SK-N-SH treated with all-trans-retinoic acid at 6 μM for 48 hours (cell line): ENCODE measurements at regions not wholly inside any gene's neighbourhood (a gene's known extent, or its start where the extent isn't known, plus 50 kb on each side); places are given as distances from the start of the nearest gene placed in this dataset.

Experiments used
- ATAC-seq: fragments of 200-7000 bp; cut with Tn5 transposase; 3 replicates; pipeline ENCODE4 v1.9.1; 2020; ENCODE audit warnings: mild to moderate bottlenecking, moderate library complexity
- ARNTL ChIP-seq: fragments of 450-650 bp; formaldehyde crosslinking; IDR thresholded peaks from 2 replicates; pipeline ENCODE4 v1.5.0; 2020; ENCODE audit warnings: low read depth, mild to moderate bottlenecking, moderate library complexity, borderline replicate concordance
- BACH2 ChIP-seq: fragments of 250-450 bp; sonication (Bioruptor Pico); IDR thresholded peaks from 2 replicates; pipeline ENCODE4 v1.9.0; 2021; ENCODE audit warnings: mild to moderate bottlenecking, borderline replicate concordance
- CSDC2 ChIP-seq: fragments of 250-450 bp; sonication (Bioruptor Pico); IDR thresholded peaks from 2 replicates; pipeline ENCODE4 v1.5.0; 2020; ENCODE audit warnings: mild to moderate bottlenecking, moderate library complexity
- ESRRG ChIP-seq: fragments of 250-450 bp; sonication (Bioruptor Pico); IDR thresholded peaks from 2 replicates; pipeline ENCODE4 v1.6.1; 2021; ENCODE audit warnings: mild to moderate bottlenecking
- ISL1 ChIP-seq: fragments of 250-450 bp; sonication (Bioruptor Pico); IDR thresholded peaks from 2 replicates; pipeline ENCODE4 v2.1.2; 2022; ENCODE audit warnings: mild to moderate bottlenecking, moderate library complexity
- OSR1 ChIP-seq: fragments of 250-450 bp; sonication (Bioruptor Pico); IDR thresholded peaks from 2 replicates; pipeline ENCODE4 v1.8.0; 2022; ENCODE audit warnings: moderate library complexity, mild to moderate bottlenecking, inconsistent platforms
- PPARA ChIP-seq: fragments of 250-450 bp; sonication (Bioruptor Pico); IDR thresholded peaks from 2 replicates; pipeline ENCODE4 v1.5.0; 2020; ENCODE audit warnings: mild to moderate bottlenecking, borderline replicate concordance
- SNAI2 ChIP-seq: fragments of 250-450 bp; sonication (Bioruptor Pico); IDR thresholded peaks from 2 replicates; pipeline ENCODE4 v1.5.0; 2020; ENCODE audit warnings: mild to moderate bottlenecking, moderate library complexity
- TCF4 ChIP-seq: fragments of 250-450 bp; sonication (Bioruptor Pico); IDR thresholded peaks from 2 replicates; pipeline ENCODE4 v1.8.0; 2021; ENCODE audit warnings: mild to moderate bottlenecking, moderate library complexity, borderline replicate concordance
- TOX ChIP-seq: fragments of 250-450 bp; sonication (Bioruptor Pico); IDR thresholded peaks from 2 replicates; pipeline ENCODE4 v1.8.0; 2021; ENCODE audit warnings: mild to moderate bottlenecking, moderate library complexity, borderline replicate concordance
- ZC3H10 ChIP-seq: fragments of 250-450 bp; sonication (Bioruptor Pico); IDR thresholded peaks from 2 replicates; pipeline ENCODE4 v1.5.1; 2021; ENCODE audit warnings: mild to moderate bottlenecking, moderate library complexity
- ZFP3 ChIP-seq: fragments of 250-450 bp; sonication (Bioruptor Pico); IDR thresholded peaks from 2 replicates; pipeline ENCODE4 v1.5.0; 2020; ENCODE audit warnings: mild to moderate bottlenecking, moderate library complexity
- ZFP30 ChIP-seq: fragments of 450-650 bp; formaldehyde crosslinking; IDR thresholded peaks from 2 replicates; pipeline ENCODE4 v1.5.0; 2022; ENCODE audit warnings: mild to moderate bottlenecking, moderate library complexity
- ZNF565 ChIP-seq: fragments of 450-650 bp; formaldehyde crosslinking; conservative IDR thresholded peaks from 2 replicates; pipeline ENCODE4 v1.5.0; 2020; ENCODE audit warnings: low read depth, mild to moderate bottlenecking, moderate library complexity
- ZNF8 ChIP-seq: fragments of 450-650 bp; formaldehyde crosslinking; IDR thresholded peaks from 2 replicates; pipeline ENCODE4 v1.5.0; 2020; ENCODE audit warnings: mild to moderate bottlenecking, moderate library complexity
- TF ChIP-seq, protein P1 (sequence below): fragments of 250-450 bp; sonication (Bioruptor Pico); IDR thresholded peaks from 2 replicates; pipeline ENCODE4 v1.8.0; 2021; ENCODE audit warnings: low read depth, mild to moderate bottlenecking, moderate library complexity, borderline replicate concordance
- TF ChIP-seq, protein P2 (sequence below): fragments of 250-450 bp; sonication (Bioruptor Pico); IDR thresholded peaks from 2 replicates; pipeline ENCODE4 v1.5.0; 2020; ENCODE audit warnings: mild to moderate bottlenecking, moderate library complexity
- TF ChIP-seq, protein P3 (sequence below): fragments of 250-450 bp; sonication (Bioruptor Pico); IDR thresholded peaks from 2 replicates; pipeline ENCODE4 v1.8.0; 2020; ENCODE audit warnings: mild to moderate bottlenecking, moderate library complexity, borderline replicate concordance
- TF ChIP-seq, protein P4 (sequence below): fragments of 250-450 bp; sonication (Bioruptor Pico); IDR thresholded peaks from 2 replicates; pipeline ENCODE4 v1.5.1; 2020; ENCODE audit warnings: low read depth, mild to moderate bottlenecking, moderate library complexity

DNA sequence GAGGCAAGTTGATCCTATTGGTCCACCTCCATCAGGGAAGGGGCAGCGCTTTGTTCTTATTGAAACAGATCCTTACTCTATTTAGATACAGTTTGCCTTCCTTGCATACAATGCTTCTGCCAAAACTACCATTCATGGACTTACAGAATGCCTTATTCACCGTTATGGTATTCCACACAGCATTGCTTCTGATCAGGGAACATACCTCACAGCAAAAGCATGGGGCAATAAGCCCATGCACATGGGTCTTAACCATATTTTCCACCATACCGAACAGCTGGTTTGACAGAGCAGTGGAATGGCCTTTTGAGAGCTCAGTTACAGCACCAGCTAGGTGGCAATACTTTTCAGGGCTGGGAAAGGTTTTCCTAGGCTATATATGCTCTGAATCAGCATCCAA lies 544.8 kb upstream of the ADGRL4 start (continued):
- TF ChIP-seq, protein P1, sequence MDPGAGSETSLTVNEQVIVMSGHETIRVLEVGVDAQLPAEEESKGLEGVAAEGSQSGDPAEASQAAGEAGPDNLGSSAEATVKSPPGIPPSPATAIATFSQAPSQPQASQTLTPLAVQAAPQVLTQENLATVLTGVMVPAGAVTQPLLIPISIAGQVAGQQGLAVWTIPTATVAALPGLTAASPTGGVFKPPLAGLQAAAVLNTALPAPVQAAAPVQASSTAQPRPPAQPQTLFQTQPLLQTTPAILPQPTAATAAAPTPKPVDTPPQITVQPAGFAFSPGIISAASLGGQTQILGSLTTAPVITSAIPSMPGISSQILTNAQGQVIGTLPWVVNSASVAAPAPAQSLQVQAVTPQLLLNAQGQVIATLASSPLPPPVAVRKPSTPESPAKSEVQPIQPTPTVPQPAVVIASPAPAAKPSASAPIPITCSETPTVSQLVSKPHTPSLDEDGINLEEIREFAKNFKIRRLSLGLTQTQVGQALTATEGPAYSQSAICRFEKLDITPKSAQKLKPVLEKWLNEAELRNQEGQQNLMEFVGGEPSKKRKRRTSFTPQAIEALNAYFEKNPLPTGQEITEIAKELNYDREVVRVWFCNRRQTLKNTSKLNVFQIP (CRISPR knock-in tag), result no peak
- TF ChIP-seq CSDC2 (no peak), ARNTL (CRISPR knock-in tag) (no peak), ZNF565 (no peak), ISL1 (CRISPR knock-in tag) (no peak)
- TF ChIP-seq, all 23 proteins: peak for 0

DNA sequence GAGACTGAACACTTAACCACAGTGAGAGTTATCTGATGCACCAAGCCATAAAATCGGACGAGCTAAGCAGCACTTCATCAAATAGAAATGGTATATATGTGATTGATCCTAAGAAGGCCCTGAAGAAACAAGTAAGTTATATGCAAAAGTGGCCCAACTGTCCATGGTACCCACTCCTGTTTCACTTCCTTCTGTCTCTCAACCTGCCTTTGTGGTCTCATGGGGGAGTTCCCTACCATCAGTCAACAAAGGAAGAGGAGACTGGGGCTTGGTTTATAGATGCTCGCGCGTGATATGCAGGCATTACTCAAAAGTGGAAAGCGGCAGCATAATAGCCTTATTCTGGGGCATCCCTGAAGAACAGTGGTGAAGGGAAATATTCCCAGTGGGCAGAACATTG lies 543.9 kb upstream of the ADGRL4 start:
- TF ChIP-seq, protein P2, sequence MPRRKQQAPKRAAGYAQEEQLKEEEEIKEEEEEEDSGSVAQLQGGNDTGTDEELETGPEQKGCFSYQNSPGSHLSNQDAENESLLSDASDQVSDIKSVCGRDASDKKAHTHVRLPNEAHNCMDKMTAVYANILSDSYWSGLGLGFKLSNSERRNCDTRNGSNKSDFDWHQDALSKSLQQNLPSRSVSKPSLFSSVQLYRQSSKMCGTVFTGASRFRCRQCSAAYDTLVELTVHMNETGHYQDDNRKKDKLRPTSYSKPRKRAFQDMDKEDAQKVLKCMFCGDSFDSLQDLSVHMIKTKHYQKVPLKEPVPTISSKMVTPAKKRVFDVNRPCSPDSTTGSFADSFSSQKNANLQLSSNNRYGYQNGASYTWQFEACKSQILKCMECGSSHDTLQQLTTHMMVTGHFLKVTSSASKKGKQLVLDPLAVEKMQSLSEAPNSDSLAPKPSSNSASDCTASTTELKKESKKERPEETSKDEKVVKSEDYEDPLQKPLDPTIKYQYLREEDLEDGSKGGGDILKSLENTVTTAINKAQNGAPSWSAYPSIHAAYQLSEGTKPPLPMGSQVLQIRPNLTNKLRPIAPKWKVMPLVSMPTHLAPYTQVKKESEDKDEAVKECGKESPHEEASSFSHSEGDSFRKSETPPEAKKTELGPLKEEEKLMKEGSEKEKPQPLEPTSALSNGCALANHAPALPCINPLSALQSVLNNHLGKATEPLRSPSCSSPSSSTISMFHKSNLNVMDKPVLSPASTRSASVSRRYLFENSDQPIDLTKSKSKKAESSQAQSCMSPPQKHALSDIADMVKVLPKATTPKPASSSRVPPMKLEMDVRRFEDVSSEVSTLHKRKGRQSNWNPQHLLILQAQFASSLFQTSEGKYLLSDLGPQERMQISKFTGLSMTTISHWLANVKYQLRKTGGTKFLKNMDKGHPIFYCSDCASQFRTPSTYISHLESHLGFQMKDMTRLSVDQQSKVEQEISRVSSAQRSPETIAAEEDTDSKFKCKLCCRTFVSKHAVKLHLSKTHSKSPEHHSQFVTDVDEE (CRISPR knock-in tag), result no peak
- TF ChIP-seq ISL1 (CRISPR knock-in tag) (no peak), ZFP3 (CRISPR knock-in tag) (no peak), CSDC2 (no peak), OSR1 (no peak), ZNF8 (CRISPR knock-in tag) (no peak), ESRRG (CRISPR knock-in tag) (no peak)
- TF ChIP-seq, protein P3, sequence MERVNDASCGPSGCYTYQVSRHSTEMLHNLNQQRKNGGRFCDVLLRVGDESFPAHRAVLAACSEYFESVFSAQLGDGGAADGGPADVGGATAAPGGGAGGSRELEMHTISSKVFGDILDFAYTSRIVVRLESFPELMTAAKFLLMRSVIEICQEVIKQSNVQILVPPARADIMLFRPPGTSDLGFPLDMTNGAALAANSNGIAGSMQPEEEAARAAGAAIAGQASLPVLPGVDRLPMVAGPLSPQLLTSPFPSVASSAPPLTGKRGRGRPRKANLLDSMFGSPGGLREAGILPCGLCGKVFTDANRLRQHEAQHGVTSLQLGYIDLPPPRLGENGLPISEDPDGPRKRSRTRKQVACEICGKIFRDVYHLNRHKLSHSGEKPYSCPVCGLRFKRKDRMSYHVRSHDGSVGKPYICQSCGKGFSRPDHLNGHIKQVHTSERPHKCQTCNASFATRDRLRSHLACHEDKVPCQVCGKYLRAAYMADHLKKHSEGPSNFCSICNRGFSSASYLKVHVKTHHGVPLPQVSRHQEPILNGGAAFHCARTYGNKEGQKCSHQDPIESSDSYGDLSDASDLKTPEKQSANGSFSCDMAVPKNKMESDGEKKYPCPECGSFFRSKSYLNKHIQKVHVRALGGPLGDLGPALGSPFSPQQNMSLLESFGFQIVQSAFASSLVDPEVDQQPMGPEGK (CRISPR knock-in tag), result no peak
- TF ChIP-seq, all 23 proteins: peak for 0
- no peak for ATAC-seq

DNA sequence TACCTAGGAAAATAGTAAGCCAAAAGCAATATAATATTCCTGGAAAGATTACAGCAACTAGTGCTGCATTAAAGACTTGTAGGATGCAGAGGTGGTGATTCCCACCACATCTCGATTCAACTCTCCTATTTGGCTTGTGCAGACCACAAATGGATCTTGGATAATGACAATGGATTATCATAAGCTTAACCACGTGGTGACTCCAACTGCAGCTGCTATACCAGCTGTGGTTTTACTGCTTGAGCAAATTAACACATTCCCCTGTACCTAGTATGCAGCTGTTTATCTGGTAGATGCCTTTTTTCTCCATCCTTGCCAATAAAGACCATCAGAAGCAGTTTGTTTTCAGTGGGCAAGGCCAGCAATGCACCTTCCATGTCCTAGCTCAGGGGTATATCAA lies 542.7 kb upstream of the ADGRL4 start:
- TF ChIP-seq, protein P2 (CRISPR knock-in tag), result no peak
- no peak for TF ChIP-seq ZC3H10 (CRISPR knock-in tag)
- TF ChIP-seq ZNF565, result no peak
- TF ChIP-seq, protein P1 (CRISPR knock-in tag), result no peak
- no peak for TF ChIP-seq BACH2
- no peak for TF ChIP-seq ISL1 (CRISPR knock-in tag)
- TF ChIP-seq ESRRG (CRISPR knock-in tag), result no peak
- TF ChIP-seq, protein P4, sequence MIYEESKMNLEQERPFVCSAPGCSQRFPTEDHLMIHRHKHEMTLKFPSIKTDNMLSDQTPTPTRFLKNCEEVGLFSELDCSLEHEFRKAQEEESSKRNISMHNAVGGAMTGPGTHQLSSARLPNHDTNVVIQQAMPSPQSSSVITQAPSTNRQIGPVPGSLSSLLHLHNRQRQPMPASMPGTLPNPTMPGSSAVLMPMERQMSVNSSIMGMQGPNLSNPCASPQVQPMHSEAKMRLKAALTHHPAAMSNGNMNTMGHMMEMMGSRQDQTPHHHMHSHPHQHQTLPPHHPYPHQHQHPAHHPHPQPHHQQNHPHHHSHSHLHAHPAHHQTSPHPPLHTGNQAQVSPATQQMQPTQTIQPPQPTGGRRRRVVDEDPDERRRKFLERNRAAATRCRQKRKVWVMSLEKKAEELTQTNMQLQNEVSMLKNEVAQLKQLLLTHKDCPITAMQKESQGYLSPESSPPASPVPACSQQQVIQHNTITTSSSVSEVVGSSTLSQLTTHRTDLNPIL (CRISPR knock-in tag), result no peak
- TF ChIP-seq TCF4 (CRISPR knock-in tag), result no peak
- TF ChIP-seq, protein P3 (CRISPR knock-in tag), result no peak
- TF ChIP-seq ZFP30, result no peak
- no peak for TF ChIP-seq ZFP3 (CRISPR knock-in tag)
- no peak for TF ChIP-seq OSR1
- TF ChIP-seq ARNTL (CRISPR knock-in tag), result no peak
- TF ChIP-seq TOX (CRISPR knock-in tag), result no peak
- no peak for TF ChIP-seq PPARA (CRISPR knock-in tag)
- TF ChIP-seq SNAI2 (CRISPR knock-in tag), result no peak
- ATAC-seq, result no peak
